Bronchial epithelial cell (primary cell): ENCODE measurements at regions not wholly inside any gene's neighbourhood (a gene's known extent, or its start where the extent isn't known, plus 50 kb on each side); places are given as distances from the start of the nearest gene placed in this dataset.

Experiments used
- DNase-seq: peaks from one replicate; pipeline ENCODE4 v3.0.0-alpha.2; 2010; ENCODE audit warnings: low read depth
- FAIRE-seq: peaks from 2 replicates; lab custom pipeline; 2011; peaks lifted over from hg19 to GRCh38; lab: Jason Lieb, UNC
- H3K27me3 ChIP-seq: 2 replicates; pipeline ENCODE4 v1.5.1; 2011; ENCODE audit warnings: low read length; ENCODE audit not compliant: control insufficient read depth, insufficient read depth
- H3K36me3 ChIP-seq: 2 replicates; pipeline ENCODE4 v1.5.1; 2011; ENCODE audit warnings: low read length; ENCODE audit not compliant: control insufficient read depth, insufficient read depth
- H3K4me3 ChIP-seq: 2 replicates; pipeline ENCODE4 v1.5.1; 2011; ENCODE audit warnings: mild to moderate bottlenecking, low read depth, low read length, control low read depth
- CTCF ChIP-seq: IDR thresholded peaks from 2 replicates; pipeline ENCODE4 v1.5.1; 2011; ENCODE audit warnings: mild to moderate bottlenecking, moderate library complexity, low read length, control low read depth, inconsistent platforms; ENCODE audit not compliant: insufficient read depth, severe bottlenecking

GRCh38 chr2:220496513-220496912 lies 869.1 kb downstream of the SLC4A3 start:
- no peak for DNase-seq
- no peaks in the 10 kb centered on the region for H3K36me3 ChIP-seq
- no peak for TF ChIP-seq CTCF
- no peak overlapping the region for H3K4me3 ChIP-seq
- no peaks in the 10 kb centered on the region for H3K27me3 ChIP-seq
- no peak for FAIRE-seq

- Histone ChIP-seq H3K27me3 (no peaks in the 10 kb centered on the region), H3K36me3 (no peaks in the 10 kb centered on the region), H3K4me3 (no peak overlapping the region)
- DNase-seq (peak; percentile 67), FAIRE-seq (peak; percentile 89)
- no peak for TF ChIP-seq CTCF
These were observed 871.8 kb downstream of the SLC4A3 start for GRCh38 chr2:220499225-220499624.

GRCh38 chr2:220502539-220502938 lies 875.1 kb downstream of the SLC4A3 start:
- H3K27me3 ChIP-seq = no peaks in the 10 kb centered on the region
- no peak overlapping the region for H3K4me3 ChIP-seq
- no peak for FAIRE-seq
- TF ChIP-seq CTCF = no peak
- H3K36me3 ChIP-seq = no peaks in the 10 kb centered on the region
- no peak for DNase-seq

GRCh38 chr2:220503431-220503830 lies 876.0 kb downstream of the SLC4A3 start:
- TF ChIP-seq CTCF = no peak
- no peak overlapping the region for H3K4me3 ChIP-seq
- FAIRE-seq = no peak

GRCh38 chr2:220504938-220505503 lies 877.6 kb downstream of the SLC4A3 start:
- FAIRE-seq = peak; percentile 97
- no peak for TF ChIP-seq CTCF
- Histone ChIP-seq H3K27me3 (no peaks in the 10 kb centered on the region), H3K4me3 (no peak overlapping the region), H3K36me3 (no peaks in the 10 kb centered on the region)
- DNase-seq = peak; percentile 93

More at GRCh38 chr2:220503431-220503830, 876.0 kb downstream of the SLC4A3 start:
- H3K36me3 ChIP-seq = no peaks in the 10 kb centered on the region
- no peaks in the 10 kb centered on the region for H3K27me3 ChIP-seq
- no peak for DNase-seq

GRCh38 chr2:220506466-220506865 lies 879.0 kb downstream of the SLC4A3 start:
- H3K36me3 ChIP-seq = no peaks in the 10 kb centered on the region
- no peak overlapping the region for H3K4me3 ChIP-seq
- H3K27me3 ChIP-seq = no peaks in the 10 kb centered on the region
- no peak for FAIRE-seq
- no peak for TF ChIP-seq CTCF
- peak; percentile 82 for DNase-seq
